ENCODE measurements at regions not wholly inside any gene's neighbourhood (a gene's known extent, or its start where the extent isn't known, plus 50 kb on each side); places are given as distances from the start of the nearest gene placed in this dataset.

GRCh38 chr2:60042023-60042422, 511.4 kb downstream of the BCL11A start:
- Histone ChIP-seq H3K9ac (ENCODE audit: low read length) (no peak overlapping the region), H4K20me1 (ENCODE audit: insufficient read depth, low read length) (no peaks in the 10 kb centered on the region), H3K4me2 (ENCODE audit: low read length) (no peak overlapping the region), H3K9me2 (ENCODE audit: low read depth, low read length) (no peaks in the 10 kb centered on the region), H3K79me2 (ENCODE audit: insufficient read depth, low read length) (no peaks in the 10 kb centered on the region), H3K27ac (ENCODE audit: low read depth, low read length, poor library complexity, severe bottlenecking) (no peak overlapping the region), H3K36me3 (ENCODE audit: insufficient read depth, low read length) (no peaks in the 10 kb centered on the region), H3F3A (ENCODE audit: insufficient read depth, low read length) (no peaks in the 10 kb centered on the region), H3K4me3 (ENCODE audit: low read depth, low read length, poor library complexity, severe bottlenecking) (no peak overlapping the region), H3K9me3 (ENCODE audit: low read length) (no peaks in the 10 kb centered on the region), H2AFZ (ENCODE audit: low read length) (no peak overlapping the region), H3K27me3 (ENCODE audit: insufficient read depth, low read length) (no peaks in the 10 kb centered on the region), H3K4me1 (ENCODE audit: insufficient read depth, low read length, severe bottlenecking) (no peaks in the 10 kb centered on the region)
- TF ChIP-seq CTCF (IDR thresholded peaks at IDR 0.05; ENCODE audit: low read length) = no peak
- no peak for TF ChIP-seq EZH2 (IDR thresholded peaks at IDR 0.05; ENCODE audit: borderline replicate concordance, low read length)

GRCh38 chr2:60033325-60033724, 520.1 kb downstream of the BCL11A start:
- Histone ChIP-seq H3K27ac (ENCODE audit: low read depth, low read length, poor library complexity, severe bottlenecking) (no peak overlapping the region), H3K36me3 (ENCODE audit: insufficient read depth, low read length) (no peaks in the 10 kb centered on the region), H2AFZ (ENCODE audit: low read length) (no peak overlapping the region), H3K4me2 (ENCODE audit: low read length) (no peak overlapping the region), H4K20me1 (ENCODE audit: insufficient read depth, low read length) (no peaks in the 10 kb centered on the region), H3K79me2 (ENCODE audit: insufficient read depth, low read length) (no peaks in the 10 kb centered on the region), H3F3A (ENCODE audit: insufficient read depth, low read length) (no peaks in the 10 kb centered on the region), H3K9me3 (ENCODE audit: low read length) (no peaks in the 10 kb centered on the region), H3K9me2 (ENCODE audit: low read depth, low read length) (no peaks in the 10 kb centered on the region), H3K4me1 (ENCODE audit: insufficient read depth, low read length, severe bottlenecking) (no peaks in the 10 kb centered on the region), H3K27me3 (ENCODE audit: insufficient read depth, low read length) (no peaks in the 10 kb centered on the region), H3K9ac (ENCODE audit: low read length) (no peak overlapping the region), H3K4me3 (ENCODE audit: low read depth, low read length, poor library complexity, severe bottlenecking) (no peak overlapping the region)
- TF ChIP-seq CTCF (IDR thresholded peaks at IDR 0.05; ENCODE audit: low read length) (no peak), EZH2 (IDR thresholded peaks at IDR 0.05; ENCODE audit: borderline replicate concordance, low read length) (no peak)

GRCh38 chr2:60029566-60029883, 523.9 kb downstream of the BCL11A start:
- Histone ChIP-seq H4K20me1 (ENCODE audit: insufficient read depth, low read length) (no peaks in the 10 kb centered on the region), H3K9me2 (ENCODE audit: low read depth, low read length) (no peaks in the 10 kb centered on the region), H3K4me3 (ENCODE audit: low read depth, low read length, poor library complexity, severe bottlenecking) (no peak overlapping the region), H3K27me3 (ENCODE audit: insufficient read depth, low read length) (no peaks in the 10 kb centered on the region), H3K4me2 (ENCODE audit: low read length) (no peak overlapping the region), H3K79me2 (ENCODE audit: insufficient read depth, low read length) (no peaks in the 10 kb centered on the region), H3K9ac (ENCODE audit: low read length) (no peak overlapping the region), H3K9me3 (ENCODE audit: low read length) (no peaks in the 10 kb centered on the region), H3F3A (ENCODE audit: insufficient read depth, low read length) (no peaks in the 10 kb centered on the region), H2AFZ (ENCODE audit: low read length) (no peak overlapping the region), H3K27ac (ENCODE audit: low read depth, low read length, poor library complexity, severe bottlenecking) (no peak overlapping the region), H3K4me1 (ENCODE audit: insufficient read depth, low read length, severe bottlenecking) (no peaks in the 10 kb centered on the region), H3K36me3 (ENCODE audit: insufficient read depth, low read length) (no peaks in the 10 kb centered on the region)
- TF ChIP-seq CTCF (IDR thresholded peaks at IDR 0.05; ENCODE audit: low read length) (no peak), EZH2 (IDR thresholded peaks at IDR 0.05; ENCODE audit: borderline replicate concordance, low read length) (no peak)

Measured in OCI-LY1 (cell line).